CD8-positive, alpha-beta memory T cell (primary cell): ENCODE measurements at regions not wholly inside any gene's neighbourhood (a gene's known extent, or its start where the extent isn't known, plus 50 kb on each side); places are given as distances from the start of the nearest gene placed in this dataset.
"Not testable (repeated sequence)": the region's sequence is repeated elsewhere in the genome, so short reads cannot be mapped to it uniquely, and the experiment has no call there.

Source experiments
- CTCF ChIA-PET: fragments of 350-600 bp; sonication (Branson Sonifier 250); formaldehyde crosslinking; loops from one replicate; lab custom pipeline; 2021; ENCODE audit warnings: antibody characterized with exemption; lab: Charles Lee
- POLR2A ChIA-PET: fragments of 350-600 bp; sonication (Branson Sonifier 250); formaldehyde crosslinking; loops from one replicate; lab custom pipeline; 2021; ENCODE audit warnings: antibody characterized with exemption; lab: Charles Lee
- DNase-seq, 5 donors: peaks; one replicate each; pipeline versions ENCODE4 v3.0.0 to v3.0.0-alpha.2; 2020 to 2022; ENCODE audit warnings: mixed read lengths in 1 of 5
- H3K27ac ChIP-seq: one replicate; pipeline ENCODE4 v1.7.0; 2013; ENCODE audit warnings: low read depth, mild to moderate bottlenecking, low read length, moderate library complexity
- H3K27me3 ChIP-seq: 2 replicates; pipeline ENCODE4 v1.7.0; 2013; ENCODE audit warnings: low read length, mild to moderate bottlenecking; ENCODE audit not compliant: insufficient read depth, poor library complexity, severe bottlenecking
- H3K36me3 ChIP-seq: 2 replicates; pipeline ENCODE4 v1.7.0; 2013; ENCODE audit warnings: mild to moderate bottlenecking, low read length, moderate library complexity; ENCODE audit not compliant: insufficient read depth
- H3K4me1 ChIP-seq: 2 replicates; pipeline ENCODE4 v1.7.0; 2013; ENCODE audit warnings: mild to moderate bottlenecking, low read length, moderate library complexity; ENCODE audit not compliant: insufficient read depth
- H3K4me3 ChIP-seq: 2 replicates; pipeline ENCODE4 v1.7.0; 2013; ENCODE audit warnings: mild to moderate bottlenecking, low read length
- H3K9me3 ChIP-seq: 2 replicates; pipeline ENCODE4 v1.7.0; 2013; ENCODE audit warnings: mild to moderate bottlenecking, low read length
- H3K27ac Mint-ChIP-seq, 8 donors: one replicate each; pipeline ENCODE4 v1.8.0; 2020 to 2021; ENCODE audit warnings: mixed read lengths in 8 of 8, mild to moderate bottlenecking in 6 of 8, inconsistent platforms in 3 of 8, moderate library complexity in 3 of 8
- H3K27me3 Mint-ChIP-seq, 2 donors: one replicate each; pipeline ENCODE4 v1.8.0; 2020 to 2021; ENCODE audit warnings: mixed read lengths in 2 of 2, mild to moderate bottlenecking in 1 of 2, moderate library complexity in 1 of 2
- H3K36me3 Mint-ChIP-seq, 3 donors: one replicate each; pipeline ENCODE4 v1.8.0; 2020 to 2021; ENCODE audit warnings: mixed read lengths in 3 of 3, inconsistent platforms in 1 of 3, mild to moderate bottlenecking in 1 of 3
- H3K4me1 Mint-ChIP-seq, 3 donors: one replicate each; pipeline ENCODE4 v1.8.0; 2020 to 2021; ENCODE audit warnings: mixed read lengths in 3 of 3, inconsistent platforms in 1 of 3, mild to moderate bottlenecking in 1 of 3
- H3K4me3 Mint-ChIP-seq, 7 donors: one replicate each; pipeline ENCODE4 v1.8.0; 2020 to 2021; ENCODE audit warnings: mixed read lengths in 7 of 7, mild to moderate bottlenecking in 6 of 7, moderate library complexity in 4 of 7, inconsistent platforms in 2 of 7
- H3K9me3 Mint-ChIP-seq, 5 donors: one replicate each; pipeline ENCODE4 v1.8.0; 2020 to 2022; ENCODE audit warnings: mixed read lengths in 5 of 5, mild to moderate bottlenecking in 3 of 5, moderate library complexity in 2 of 5, inconsistent platforms in 1 of 5

GRCh38 chr13:103883164-103883563 is 816.9 kb upstream of the SLC10A2 start:
- Mint-ChIP-seq H3K36me3 (no peaks in the 10 kb centered on the region), H3K9me3 (peaks cover 0 to 30% (median 9%) of the 10 kb centered on the region in 5 donors), H3K27me3 (no peaks in the 10 kb centered on the region), H3K27ac (no peak overlapping the region), H3K4me1 (no peaks in the 10 kb centered on the region), H3K4me3 (no peak overlapping the region)
- CTCF ChIA-PET, result no interaction called here
- no peak overlapping the region for H3K27ac ChIP-seq
- no peak overlapping the region for H3K4me3 ChIP-seq
- no peaks in the 10 kb centered on the region for H3K9me3 ChIP-seq
- no peaks in the 10 kb centered on the region for H3K27me3 ChIP-seq
- POLR2A ChIA-PET, result no interaction called here
- DNase-seq, result no peak
- H3K4me1 ChIP-seq, result no peaks in the 10 kb centered on the region
- H3K36me3 ChIP-seq, result no peaks in the 10 kb centered on the region

- H3K4me3 Mint-ChIP-seq, H3K4me3 ChIP-seq, H3K4me1 ChIP-seq, CTCF ChIA-PET, H3K4me1 Mint-ChIP-seq, H3K27ac Mint-ChIP-seq, H3K36me3 ChIP-seq, DNase-seq, H3K27me3 Mint-ChIP-seq, H3K27me3 ChIP-seq, H3K36me3 Mint-ChIP-seq, POLR2A ChIA-PET, H3K9me3 ChIP-seq, H3K27ac ChIP-seq: not testable (repeated sequence)
- peaks cover 0 to 22% (median 9%) of the 10 kb centered on the region in 5 donors for H3K9me3 Mint-ChIP-seq
These were observed 813.9 kb upstream of the SLC10A2 start for GRCh38 chr13:103880146-103880545.

- no peak overlapping the region for H3K27ac ChIP-seq
- no peaks in the 10 kb centered on the region for H3K27me3 ChIP-seq
- ChIA-PET POLR2A (no interaction called here), CTCF (no interaction called here)
- H3K9me3 Mint-ChIP-seq, result peaks cover 0 to 16% (median 8%) of the 10 kb centered on the region in 5 donors
- H3K36me3 Mint-ChIP-seq, result no peaks in the 10 kb centered on the region
- H3K27me3 Mint-ChIP-seq, result no peaks in the 10 kb centered on the region
- DNase-seq, result no peak
- no peak overlapping the region for H3K4me3 Mint-ChIP-seq
- no peaks in the 10 kb centered on the region for H3K4me1 ChIP-seq
- H3K4me3 ChIP-seq, result no peak overlapping the region
- H3K9me3 ChIP-seq, result no peaks in the 10 kb centered on the region
- no peak overlapping the region for H3K27ac Mint-ChIP-seq
- no peaks in the 10 kb centered on the region for H3K4me1 Mint-ChIP-seq
- no peaks in the 10 kb centered on the region for H3K36me3 ChIP-seq
These were observed 812.8 kb upstream of the SLC10A2 start for GRCh38 chr13:103878891-103879605.

- H3K4me1 ChIP-seq, result no peaks in the 10 kb centered on the region
- Mint-ChIP-seq H3K36me3 (no peaks in the 10 kb centered on the region), H3K4me1 (no peaks in the 10 kb centered on the region), H3K9me3 (peaks cover 1 to 28% (median 7%) of the 10 kb centered on the region in 5 donors), H3K27me3 (no peaks in the 10 kb centered on the region), H3K27ac (no peak overlapping the region), H3K4me3 (no peak overlapping the region)
- H3K4me3 ChIP-seq, result no peak overlapping the region
- no peak overlapping the region for H3K27ac ChIP-seq
- no peaks in the 10 kb centered on the region for H3K36me3 ChIP-seq
- ChIA-PET POLR2A (no interaction called here), CTCF (no interaction called here)
- no peaks in the 10 kb centered on the region for H3K9me3 ChIP-seq
- H3K27me3 ChIP-seq, result no peaks in the 10 kb centered on the region
- no peak for DNase-seq
These were observed 810.4 kb upstream of the SLC10A2 start for GRCh38 chr13:103876571-103876970.

GRCh38 chr13:103873725-103874124 is 807.5 kb upstream of the SLC10A2 start:
- Histone ChIP-seq H3K36me3 (no peaks in the 10 kb centered on the region), H3K4me3 (no peak overlapping the region), H3K27me3 (no peaks in the 10 kb centered on the region), H3K27ac (no peak overlapping the region), H3K9me3 (no peaks in the 10 kb centered on the region), H3K4me1 (no peaks in the 10 kb centered on the region)
- Mint-ChIP-seq H3K4me3 (no peak overlapping the region), H3K27me3 (no peaks in the 10 kb centered on the region), H3K9me3 (peaks cover 0 to 21% (median 5%) of the 10 kb centered on the region in 5 donors), H3K27ac (no peak overlapping the region), H3K4me1 (no peaks in the 10 kb centered on the region), H3K36me3 (no peaks in the 10 kb centered on the region)
- POLR2A ChIA-PET, result no interaction called here
- CTCF ChIA-PET, result no interaction called here
- no peak for DNase-seq

GRCh38 chr13:103866048-103866447 is 799.8 kb upstream of the SLC10A2 start:
- no peaks in the 10 kb centered on the region for H3K4me1 ChIP-seq
- H3K27me3 Mint-ChIP-seq, result no peaks in the 10 kb centered on the region
- no peaks in the 10 kb centered on the region for H3K9me3 ChIP-seq
- H3K36me3 Mint-ChIP-seq, result no peaks in the 10 kb centered on the region
- no peak overlapping the region for H3K27ac ChIP-seq
- no peak overlapping the region for H3K4me3 Mint-ChIP-seq
- ChIA-PET POLR2A (no interaction called here), CTCF (no interaction called here)
- no peak for DNase-seq
- peaks cover 0 to 13% (median 8%) of the 10 kb centered on the region in 5 donors for H3K9me3 Mint-ChIP-seq
- H3K4me1 Mint-ChIP-seq, result no peaks in the 10 kb centered on the region
- no peak overlapping the region for H3K27ac Mint-ChIP-seq
- no peaks in the 10 kb centered on the region for H3K36me3 ChIP-seq
- H3K27me3 ChIP-seq, result no peaks in the 10 kb centered on the region
- no peak overlapping the region for H3K4me3 ChIP-seq

- Histone ChIP-seq H3K27ac (no peak overlapping the region), H3K27me3 (no peaks in the 10 kb centered on the region), H3K36me3 (no peaks in the 10 kb centered on the region), H3K4me3 (no peak overlapping the region), H3K4me1 (no peaks in the 10 kb centered on the region), H3K9me3 (no peaks in the 10 kb centered on the region)
- Mint-ChIP-seq H3K36me3 (no peaks in the 10 kb centered on the region), H3K27me3 (no peaks in the 10 kb centered on the region), H3K9me3 (peaks cover 0 to 6% (median 3%) of the 10 kb centered on the region in 5 donors), H3K27ac (no peak overlapping the region), H3K4me1 (no peaks in the 10 kb centered on the region), H3K4me3 (no peak overlapping the region)
- no peak for DNase-seq
- ChIA-PET POLR2A (no interaction called here), CTCF (no interaction called here)
These were observed 796.3 kb upstream of the SLC10A2 start for GRCh38 chr13:103862525-103862924.

- no peak overlapping the region for H3K4me3 ChIP-seq
- Mint-ChIP-seq H3K27me3 (no peaks in the 10 kb centered on the region), H3K4me1 (no peaks in the 10 kb centered on the region), H3K9me3 (peaks cover 0 to 8% (median 3%) of the 10 kb centered on the region in 5 donors), H3K4me3 (no peak overlapping the region), H3K36me3 (no peaks in the 10 kb centered on the region), H3K27ac (no peak overlapping the region)
- no peaks in the 10 kb centered on the region for H3K36me3 ChIP-seq
- no peaks in the 10 kb centered on the region for H3K9me3 ChIP-seq
- no peak overlapping the region for H3K27ac ChIP-seq
- DNase-seq, result no peak
- ChIA-PET POLR2A (no interaction called here), CTCF (no interaction called here)
- no peaks in the 10 kb centered on the region for H3K27me3 ChIP-seq
- H3K4me1 ChIP-seq, result no peaks in the 10 kb centered on the region
These were observed 793.7 kb upstream of the SLC10A2 start for GRCh38 chr13:103859952-103860351.
